Muscle of leg (tissue), 3 donors: ENCODE measurements at regions not wholly inside any gene's neighbourhood (a gene's known extent, or its start where the extent isn't known, plus 50 kb on each side); places are given as distances from the start of the nearest gene placed in this dataset.

ENCODE experiments used
- DNase-seq: peaks from one replicate; pipeline ENCODE4 v3.0.0; 2013
- H3K27ac ChIP-seq: one replicate; pipeline ENCODE4 v1.5.1; 2013; ENCODE audit warnings: mild to moderate bottlenecking, low read length, control low read depth
- H3K27me3 ChIP-seq: one replicate; pipeline ENCODE4 v1.6.1; 2013; ENCODE audit warnings: low read length; ENCODE audit not compliant: control insufficient read depth, insufficient read depth
- H3K36me3 ChIP-seq: one replicate; pipeline ENCODE4 v1.6.1; 2013; ENCODE audit warnings: low read length; ENCODE audit not compliant: control insufficient read depth, insufficient read depth
- H3K4me1 ChIP-seq: one replicate; pipeline ENCODE4 v1.6.1; 2013; ENCODE audit warnings: low read length; ENCODE audit not compliant: control insufficient read depth, insufficient read depth
- H3K4me3 ChIP-seq: one replicate; pipeline ENCODE4 v1.5.1; 2013; ENCODE audit warnings: low read length, control low read depth
- H3K9me3 ChIP-seq: replicated peaks from 2 replicates; pipeline ENCODE4 v1.6.1; 2013; ENCODE audit warnings: low read depth, low read length; ENCODE audit not compliant: control insufficient read depth
- WGBS: methylation state at CpG from one replicate; pipeline ENCODE4 v1.1.5; 2013; ENCODE audit warnings: missing lambda C conversion rate; ENCODE audit not compliant: insufficient coverage; 5-methylcytosine and 5-hydroxymethylcytosine counted together

DNA sequence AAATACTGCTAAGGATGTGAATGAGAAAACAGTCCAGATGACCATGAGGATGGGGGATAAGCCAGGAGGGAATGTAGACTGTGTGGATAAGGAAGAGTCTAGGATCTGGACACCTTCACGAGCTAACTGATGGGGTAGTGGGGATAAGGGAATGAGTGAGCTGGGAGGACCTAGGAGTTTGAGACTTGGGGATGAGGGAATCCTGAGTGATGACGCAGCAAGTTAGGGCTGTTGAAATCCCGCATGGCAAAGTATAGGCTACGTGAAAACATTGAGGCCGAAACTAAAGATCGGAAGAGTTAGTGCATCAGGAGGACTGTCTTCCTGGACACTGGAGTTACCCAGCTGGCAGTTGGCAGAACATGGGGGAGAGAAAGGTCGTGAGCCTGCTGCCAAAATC lies 129.2 kb upstream of the EEA1 start:
- Histone ChIP-seq H3K27me3 (no peaks in the 10 kb centered on the region), H3K4me3 (no peak overlapping the region), H3K27ac (no peak overlapping the region), H3K4me1 (peaks cover 23% of the 10 kb centered on the region), H3K36me3 (no peaks in the 10 kb centered on the region), H3K9me3 (no peaks in the 10 kb centered on the region)
- DNase-seq, result no peak
- WGBS, result 75% methylated on average over 6 of the region's 7 CpGs

DNA sequence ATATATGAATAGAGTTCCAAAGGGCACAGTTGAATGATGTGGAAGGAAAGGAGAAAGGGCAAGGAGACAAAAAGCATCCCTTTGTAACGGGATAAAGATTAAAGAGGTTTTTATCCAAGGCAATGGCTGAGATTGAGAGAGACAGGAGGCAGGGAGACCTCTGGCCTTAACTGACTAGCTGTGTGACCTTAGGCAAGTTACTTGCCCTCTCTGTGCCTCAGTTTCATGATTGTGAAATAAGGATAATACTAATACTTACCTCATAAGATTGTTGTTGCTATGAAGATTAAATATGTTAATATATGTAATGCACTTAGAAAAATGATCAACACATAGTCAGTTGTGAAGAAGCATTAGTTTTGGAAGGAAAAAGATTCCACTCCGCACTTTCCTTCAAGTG lies 130.2 kb upstream of the EEA1 start:
- Histone ChIP-seq H3K27ac (no peak overlapping the region), H3K9me3 (no peaks in the 10 kb centered on the region)
- 91% methylated on average over 1 of the region's 2 CpGs for WGBS

GRCh38 chr12:93059925-93060665 lies 131.0 kb upstream of the EEA1 start:
- H3K36me3 ChIP-seq, result no peaks in the 10 kb centered on the region
- H3K27me3 ChIP-seq, result no peaks in the 10 kb centered on the region
- peak; percentile 35 for DNase-seq
- H3K4me3 ChIP-seq, result no peak overlapping the region
- WGBS, result 83% methylated on average over 1 of the region's 5 CpGs
- H3K27ac ChIP-seq, result peak overlapping the region; percentile 90
- H3K4me1 ChIP-seq, result peaks cover 23% of the 10 kb centered on the region
- no peaks in the 10 kb centered on the region for H3K9me3 ChIP-seq

More for the DNA sequence above, 130.2 kb upstream of the EEA1 start:
- Histone ChIP-seq H3K4me3 (no peak overlapping the region), H3K27me3 (no peaks in the 10 kb centered on the region), H3K36me3 (no peaks in the 10 kb centered on the region), H3K4me1 (peaks cover 23% of the 10 kb centered on the region)
- DNase-seq, result no peak

DNA sequence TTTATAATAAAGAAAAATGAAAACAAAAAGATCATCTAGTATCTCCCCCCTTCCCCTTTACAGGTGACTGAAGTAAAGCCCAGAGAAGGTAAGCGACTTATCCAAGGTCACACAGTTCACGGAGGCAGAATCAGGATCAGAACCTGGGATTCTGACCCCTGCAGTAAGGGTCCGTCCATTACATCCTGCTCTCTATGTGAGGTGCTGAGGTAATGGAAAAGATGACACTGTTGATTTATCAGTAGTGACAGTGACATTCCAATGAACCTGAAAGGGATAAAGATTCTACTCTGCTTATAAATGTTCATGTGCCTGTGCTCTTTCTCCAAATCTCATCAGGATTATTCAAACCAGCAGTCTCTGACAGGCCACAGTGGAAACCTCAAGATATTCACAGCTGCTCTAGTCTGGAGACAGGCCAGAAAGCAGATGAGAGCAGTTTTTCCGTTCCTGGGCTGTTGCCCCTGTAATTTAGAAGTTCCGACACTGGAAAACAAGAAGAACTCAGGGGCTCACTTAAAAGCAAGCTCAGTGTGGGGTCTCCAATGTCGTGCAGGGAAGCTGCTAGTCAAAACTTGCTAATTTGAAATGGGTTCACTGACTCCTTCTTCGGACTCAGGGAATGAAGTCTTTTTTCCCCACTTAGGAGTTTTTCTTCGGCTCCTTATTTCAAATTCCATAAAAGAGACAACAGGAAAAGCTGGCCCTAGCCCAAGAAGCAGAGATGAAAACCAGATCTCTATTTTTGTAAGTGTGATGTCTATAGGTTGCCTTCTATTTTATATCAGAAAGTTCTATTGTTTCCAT lies 131.8 kb upstream of the EEA1 start:
- Histone ChIP-seq H3K27ac (peak overlapping the region; percentile 90), H3K9me3 (no peaks in the 10 kb centered on the region), H3K4me1 (peaks cover 23% of the 10 kb centered on the region), H3K27me3 (no peaks in the 10 kb centered on the region), H3K36me3 (no peaks in the 10 kb centered on the region), H3K4me3 (no peak overlapping the region)
- WGBS, result 32% methylated on average over 4 of the region's 8 CpGs
- DNase-seq, result peak; percentile 98

DNA sequence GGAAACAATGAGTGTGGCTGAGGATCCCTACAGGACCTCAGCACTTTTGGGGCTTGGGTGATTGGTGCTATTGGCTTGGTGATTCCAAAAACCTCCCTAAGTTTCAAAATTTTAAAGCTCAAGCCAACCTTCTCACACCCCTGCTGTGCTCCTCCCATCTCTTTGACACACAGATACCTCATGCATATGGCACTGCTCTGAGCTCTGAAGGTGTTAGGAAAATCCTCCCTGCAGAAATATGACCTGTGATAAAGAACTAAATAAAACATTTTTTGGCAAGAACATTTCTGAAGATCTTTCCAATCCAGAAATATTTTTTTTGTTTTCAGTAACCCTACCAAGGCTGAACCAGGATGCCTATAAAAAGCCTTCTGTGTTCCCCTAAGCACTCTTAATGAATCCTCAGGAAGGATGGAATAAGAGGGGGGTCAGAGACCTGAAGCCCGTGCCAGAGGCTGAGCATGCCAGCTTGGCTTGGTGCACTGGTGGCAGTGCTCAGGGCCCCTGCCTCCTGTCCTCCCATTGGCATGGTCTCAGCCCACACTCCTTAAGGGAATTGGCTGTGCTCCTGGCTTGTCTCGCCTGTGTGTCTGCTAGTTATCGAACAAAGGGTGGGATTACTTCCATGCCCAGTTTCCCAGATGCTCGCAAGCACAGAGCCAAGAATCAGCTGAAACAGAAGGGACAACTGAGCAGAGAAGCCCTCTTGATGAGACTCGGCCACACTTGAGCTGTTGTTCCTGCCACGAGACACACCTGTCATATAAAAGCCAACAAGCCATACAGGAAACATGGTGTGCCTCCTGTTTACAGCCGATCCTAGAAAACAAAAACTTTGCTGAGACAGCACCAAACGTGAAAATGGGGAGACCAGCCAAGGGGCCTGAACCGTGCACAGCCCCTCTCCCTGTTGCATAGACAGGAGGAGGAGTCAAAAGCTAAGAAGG lies 132.7 kb upstream of the EEA1 start:
- Histone ChIP-seq H3K4me3 (no peak overlapping the region), H3K27me3 (no peaks in the 10 kb centered on the region), H3K9me3 (no peaks in the 10 kb centered on the region), H3K36me3 (no peaks in the 10 kb centered on the region), H3K4me1 (peaks cover 23% of the 10 kb centered on the region), H3K27ac (peak overlapping the region; percentile 90)
- DNase-seq, result peak; percentile 87
- WGBS, result 9% methylated on average over 7 of the region's 9 CpGs

- no peak overlapping the region for H3K4me3 ChIP-seq
- no peaks in the 10 kb centered on the region for H3K27me3 ChIP-seq
- H3K9me3 ChIP-seq, result no peaks in the 10 kb centered on the region
- H3K4me1 ChIP-seq, result peaks cover 20% of the 10 kb centered on the region
- no peak overlapping the region for H3K27ac ChIP-seq
- no peaks in the 10 kb centered on the region for H3K36me3 ChIP-seq
- no peak for DNase-seq
- WGBS, result no CpG with 5 or more reads among the region's 3 CpGs
Observed at GRCh38 chr12:93065896-93066295, 136.8 kb upstream of the EEA1 start.

DNA sequence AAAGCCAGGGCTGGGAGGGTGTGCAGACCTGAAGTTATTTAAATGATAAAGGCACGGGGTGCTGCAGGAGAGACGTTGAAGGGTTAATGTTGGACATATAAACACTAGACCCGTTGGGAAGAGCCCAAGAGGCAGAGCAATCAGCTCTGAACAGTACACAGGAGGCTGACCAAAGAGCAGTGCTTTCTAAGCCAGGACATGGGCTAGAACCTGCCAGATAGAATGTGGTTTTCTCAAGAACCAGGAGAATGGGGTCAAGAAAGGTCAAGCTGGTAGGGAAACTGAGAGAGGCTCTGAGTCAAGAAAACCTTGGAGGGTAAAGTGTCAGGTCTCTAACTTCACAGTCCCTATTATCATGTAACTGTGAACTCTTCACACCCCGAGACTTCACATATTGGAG lies 143.2 kb upstream of the EEA1 start:
- H3K27me3 ChIP-seq, result no peaks in the 10 kb centered on the region
- H3K36me3 ChIP-seq, result no peaks in the 10 kb centered on the region
- no peak for DNase-seq

GRCh38 chr12:93073324-93073723 lies 144.2 kb upstream of the EEA1 start:
- 74% methylated on average over 3 of the region's 4 CpGs for WGBS
- Histone ChIP-seq H3K27me3 (no peaks in the 10 kb centered on the region), H3K4me1 (no peaks in the 10 kb centered on the region), H3K9me3 (no peaks in the 10 kb centered on the region), H3K4me3 (no peak overlapping the region), H3K36me3 (no peaks in the 10 kb centered on the region), H3K27ac (no peak overlapping the region)
- no peak for DNase-seq

More for the DNA sequence above, 143.2 kb upstream of the EEA1 start:
- Histone ChIP-seq H3K27ac (no peak overlapping the region), H3K4me3 (no peak overlapping the region), H3K4me1 (no peaks in the 10 kb centered on the region), H3K9me3 (no peaks in the 10 kb centered on the region)
- WGBS, result 46% methylated on average over 3 of the region's 4 CpGs

- Histone ChIP-seq H3K4me1 (no peaks in the 10 kb centered on the region), H3K27ac (no peak overlapping the region), H3K9me3 (no peaks in the 10 kb centered on the region), H3K36me3 (no peaks in the 10 kb centered on the region), H3K4me3 (no peak overlapping the region), H3K27me3 (no peaks in the 10 kb centered on the region)
- no CpG with 5 or more reads among the region's 1 CpG for WGBS
- DNase-seq, result no peak
Observed at GRCh38 chr12:93078059-93078458, 149.0 kb upstream of the EEA1 start.

- Histone ChIP-seq H3K27me3 (no peaks in the 10 kb centered on the region), H3K4me1 (no peaks in the 10 kb centered on the region), H3K9me3 (no peaks in the 10 kb centered on the region), H3K36me3 (no peaks in the 10 kb centered on the region), H3K4me3 (no peak overlapping the region), H3K27ac (no peak overlapping the region)
- no peak for DNase-seq
- WGBS, result 93% methylated on average over 8 of the region's 8 CpGs
Observed at GRCh38 chr12:93078577-93078976, 149.5 kb upstream of the EEA1 start.
